B cell (primary cell): ENCODE measurements at regions not wholly inside any gene's neighbourhood (a gene's known extent, or its start where the extent isn't known, plus 50 kb on each side); places are given as distances from the start of the nearest gene placed in this dataset.

Experiments used
- ATAC-seq: fragments of 200-7000 bp; cut with Tn5 transposase; one replicate; pipeline ENCODE4 v1.10.0; 2021; ENCODE audit warnings: low read depth, mild to moderate bottlenecking, moderate number of reproducible peaks, moderate library complexity
- CTCF ChIA-PET: fragments of 350-600 bp; sonication (Branson Sonifier 250); formaldehyde crosslinking; loops from one replicate; lab custom pipeline; 2021; ENCODE audit warnings: antibody characterized with exemption, inconsistent platforms; lab: Charles Lee
- POLR2A ChIA-PET: fragments of 350-600 bp; sonication (Branson Sonifier 250); formaldehyde crosslinking; loops from one replicate; lab custom pipeline; 2021; ENCODE audit warnings: antibody characterized with exemption; lab: Charles Lee
- DNase-seq: peaks from one replicate; pipeline ENCODE4 v3.0.0; 2013
- H2AFZ ChIP-seq: 2 replicates; pipeline ENCODE4 v1.6.1; 2012; ENCODE audit warnings: mild to moderate bottlenecking, low read depth, low read length; ENCODE audit not compliant: insufficient read depth, poor library complexity, severe bottlenecking
- H3K27ac ChIP-seq, 2 donors: 1 replicate in 1 of 2; 2 replicates in 1 of 2; pipeline ENCODE4 v1.5.1; 2012 to 2013; ENCODE audit warnings: low read length in 2 of 2, mild to moderate bottlenecking in 2 of 2, moderate library complexity in 1 of 2
- H3K27me3 ChIP-seq, 4 experiments: fragments of 200-600 bp in 1 of 4; sonication (generic) in 1 of 4; replicated peaks in 1 of 4; 1 replicate in 2 of 4; 2 replicates in 2 of 4; pipeline versions ENCODE4 v1.6.1 to v1.7.0; 2013 to 2016; ENCODE audit warnings: low read length in 3 of 4, mild to moderate bottlenecking in 2 of 4, mixed read lengths in 1 of 4, moderate library complexity in 1 of 4; ENCODE audit not compliant: insufficient read depth in 4 of 4, control insufficient read depth in 3 of 4; ENCODE audit errors: control extremely low read depth in 1 of 4
- H3K36me3 ChIP-seq, 2 experiments: replicated peaks in 1 of 2; 1 replicate in 1 of 2; 2 replicates in 1 of 2; pipeline versions ENCODE4 v1.6.1 to v1.7.1; 2013; ENCODE audit warnings: low read length in 1 of 2; ENCODE audit not compliant: insufficient read depth in 2 of 2, control insufficient read depth in 1 of 2; ENCODE audit errors: control extremely low read depth in 1 of 2, extremely low read depth in 1 of 2
- H3K4me1 ChIP-seq, 2 donors: fragments of 200-600 bp in 1 of 2; sonication (generic) in 1 of 2; 1 replicate in 1 of 2; 2 replicates in 1 of 2; pipeline versions ENCODE4 v1.5.1 to v1.6.1; 2013 to 2017; ENCODE audit warnings: low read length in 2 of 2; ENCODE audit not compliant: control insufficient read depth in 2 of 2, insufficient read depth in 2 of 2
- H3K4me2 ChIP-seq: replicated peaks from 2 replicates; pipeline ENCODE3; 2012; ENCODE audit warnings: mild to moderate bottlenecking, low read depth, low read length; ENCODE audit not compliant: poor library complexity, severe bottlenecking
- H3K4me3 ChIP-seq, 5 experiments: fragments of 200-600 bp in 1 of 5; sonication (generic) in 1 of 5; 1 replicate in 3 of 5; 2 replicates in 2 of 5; pipeline versions ENCODE4 v1.5.1 to v1.7.0; 2011 to 2016; ENCODE audit warnings: low read length in 4 of 5, mild to moderate bottlenecking in 4 of 5, low read depth in 2 of 5, control low read depth in 1 of 5, moderate library complexity in 1 of 5; ENCODE audit not compliant: insufficient read depth in 1 of 5; ENCODE audit errors: control extremely low read depth in 1 of 5, extremely low read depth in 1 of 5
- H3K79me2 ChIP-seq: fragments of 200-600 bp; sonication (generic); one replicate; pipeline ENCODE4 v1.6.0; 2016; ENCODE audit warnings: low read length; ENCODE audit not compliant: control insufficient read depth, insufficient read depth
- H3K9ac ChIP-seq: fragments of 200-600 bp; sonication (generic); 2 replicates; pipeline ENCODE4 v1.6.1; 2017; ENCODE audit warnings: mild to moderate bottlenecking, low read length, moderate library complexity
- H3K9me3 ChIP-seq, 3 donors: one replicate each; pipeline versions ENCODE4 v1.6.1 to v1.7.1; 2013; ENCODE audit warnings: low read length in 2 of 3; ENCODE audit not compliant: control insufficient read depth in 2 of 3, insufficient read depth in 1 of 3; ENCODE audit errors: control extremely low read depth in 1 of 3
- H4K20me1 ChIP-seq: 2 replicates; pipeline ENCODE4 v1.6.0; 2012; ENCODE audit warnings: mild to moderate bottlenecking, low read length; ENCODE audit not compliant: insufficient read depth, control insufficient read depth, poor library complexity, severe bottlenecking
- H3K27ac Mint-ChIP-seq: one replicate; pipeline ENCODE4 v1.8.0; 2021; ENCODE audit warnings: mixed read lengths
- H3K27me3 Mint-ChIP-seq: one replicate; pipeline ENCODE4 v1.8.0; 2021; ENCODE audit warnings: mixed read lengths
- H3K4me1 Mint-ChIP-seq: one replicate; pipeline ENCODE4 v1.8.0; 2021; ENCODE audit warnings: mixed read lengths
- H3K4me3 Mint-ChIP-seq: one replicate; pipeline ENCODE4 v1.8.0; 2021; ENCODE audit warnings: mixed read lengths
- H3K9me3 Mint-ChIP-seq: one replicate; pipeline ENCODE4 v1.8.0; 2022; ENCODE audit warnings: mixed read lengths; ENCODE audit not compliant: insufficient read depth
- CTCF ChIP-seq: fragments of 200-600 bp; IDR thresholded peaks from one replicate; pipeline ENCODE4 v1.8.0; 2022; ENCODE audit warnings: antibody characterized with exemption, mild to moderate bottlenecking
- EZH2 ChIP-seq: IDR thresholded peaks from 2 replicates; pipeline ENCODE4 v1.6.1; 2012; ENCODE audit warnings: borderline replicate concordance, low read depth, mild to moderate bottlenecking, moderate library complexity, low read length; ENCODE audit not compliant: insufficient read depth, poor library complexity, severe bottlenecking
- WGBS: methylation state at CpG from one replicate; pipeline ENCODE4 v1.1.5; 2013; ENCODE audit warnings: missing lambda C conversion rate; ENCODE audit not compliant: insufficient coverage; 5-methylcytosine and 5-hydroxymethylcytosine counted together
- intact Hi-C: fragments of 100-400 bp; cut with micrococcal nuclease; formaldehyde crosslinking; loops from one replicate; pipeline ENCODE4 v1.10.0; 2022

GRCh38 chr18:75625966-75626365 is 198.5 kb upstream of the SMIM21 start:
- H3K4me1 ChIP-seq, result no peaks in the 10 kb centered on the region
- intact Hi-C loops, result no loop called here
- no peaks in the 10 kb centered on the region for H3K4me1 Mint-ChIP-seq
- no peaks in the 10 kb centered on the region for H3K27me3 ChIP-seq
- H3K9ac ChIP-seq, result no peak overlapping the region
- ATAC-seq (no peak), DNase-seq (no peak)
- H3K9me3 Mint-ChIP-seq, result no peaks in the 10 kb centered on the region
- no peaks in the 10 kb centered on the region for H3K79me2 ChIP-seq
- no peaks in the 10 kb centered on the region for H3K36me3 ChIP-seq
- ChIA-PET POLR2A (no interaction called here), CTCF (no interaction called here)
- no peak overlapping the region for H3K4me2 ChIP-seq
- H3K27ac Mint-ChIP-seq, result no peak overlapping the region
- no peak overlapping the region for H3K4me3 ChIP-seq
- no peaks in the 10 kb centered on the region for H4K20me1 ChIP-seq
- H3K9me3 ChIP-seq, result peaks cover 0 to 9% (median 0%) of the 10 kb centered on the region in 3 donors
- no peak overlapping the region for H3K27ac ChIP-seq
- H3K4me3 Mint-ChIP-seq, result no peak overlapping the region
- no peak overlapping the region for H2AFZ ChIP-seq
- WGBS, result 90% methylated on average over 5 of the region's 5 CpGs
- no peaks in the 10 kb centered on the region for H3K27me3 Mint-ChIP-seq
- TF ChIP-seq EZH2 (no peak), CTCF (no peak)

DNA sequence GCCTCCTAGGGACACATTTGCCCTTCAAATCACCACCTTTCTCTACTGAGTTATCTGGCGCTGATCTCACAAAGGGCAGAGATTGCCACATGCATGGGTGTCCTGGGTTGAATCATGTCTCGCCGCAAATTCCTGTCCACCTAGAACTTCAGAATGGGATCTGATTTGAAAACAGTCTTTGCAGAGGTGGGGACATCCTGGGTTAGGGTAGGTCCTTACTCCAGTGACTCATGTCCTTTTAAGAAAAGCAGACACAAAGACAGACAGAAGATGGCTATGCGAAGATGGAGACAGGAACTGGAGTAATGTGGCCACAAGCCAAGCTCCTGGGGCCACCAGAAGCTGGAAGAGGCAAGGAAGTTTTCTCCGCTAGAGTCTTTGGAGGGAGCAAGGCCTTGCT is 197.4 kb upstream of the SMIM21 start:
- Histone ChIP-seq H3K27ac (no peak overlapping the region), H3K4me1 (no peaks in the 10 kb centered on the region), H3K9me3 (peaks cover 0 to 12% (median 0%) of the 10 kb centered on the region in 3 donors), H3K9ac (no peak overlapping the region), H3K36me3 (no peaks in the 10 kb centered on the region), H3K4me3 (no peak overlapping the region), H3K79me2 (no peaks in the 10 kb centered on the region), H4K20me1 (no peaks in the 10 kb centered on the region), H3K4me2 (no peak overlapping the region), H3K27me3 (no peaks in the 10 kb centered on the region), H2AFZ (no peak overlapping the region)
- intact Hi-C loops, result no loop called here
- H3K4me3 Mint-ChIP-seq, result no peak overlapping the region
- H3K27me3 Mint-ChIP-seq, result no peaks in the 10 kb centered on the region
- no peaks in the 10 kb centered on the region for H3K4me1 Mint-ChIP-seq
- no peak for ATAC-seq
- ChIA-PET POLR2A (no interaction called here), CTCF (no interaction called here)
- no peak overlapping the region for H3K27ac Mint-ChIP-seq
- H3K9me3 Mint-ChIP-seq, result no peaks in the 10 kb centered on the region
- DNase-seq, result no peak
- TF ChIP-seq CTCF, result no peak
- TF ChIP-seq EZH2, result no peak
- WGBS, result 91% methylated on average over 2 of the region's 5 CpGs
